ENCODE measurements at regions not wholly inside any gene's neighbourhood (a gene's known extent, or its start where the extent isn't known, plus 50 kb on each side); places are given as distances from the start of the nearest gene placed in this dataset.

GRCh38 chr9:68608763-68609162, 68.1 kb upstream of the TMEM252 start:
- TF ChIP-seq CTCF (IDR thresholded peaks at IDR 0.05) (no peak), POLR2A (IDR thresholded peaks at IDR 0.05) (no peak), EP300 (IDR thresholded peaks at IDR 0.05; ENCODE audit: low read depth) (no peak), POLR2AphosphoS5 (IDR thresholded peaks at IDR 0.05) (no peak)

All from transverse colon (tissue), 4 donors.